Fibroblast of villous mesenchyme (primary cell): ENCODE measurements at regions not wholly inside any gene's neighbourhood (a gene's known extent, or its start where the extent isn't known, plus 50 kb on each side); places are given as distances from the start of the nearest gene placed in this dataset.

Source experiments
- DNase-seq: peaks from one replicate; pipeline ENCODE4 v3.0.0-alpha.2; 2010; ENCODE audit warnings: low read depth
- H3K4me3 ChIP-seq: 2 replicates; pipeline ENCODE4 v1.5.1; 2011; ENCODE audit warnings: low read depth, mild to moderate bottlenecking, low read length
- TF ChIP-seq, protein P1 (sequence below): IDR thresholded peaks from 2 replicates; pipeline ENCODE4 v1.5.1; 2012; ENCODE audit warnings: low read depth, mild to moderate bottlenecking, low read length; ENCODE audit not compliant: insufficient read depth

DNA sequence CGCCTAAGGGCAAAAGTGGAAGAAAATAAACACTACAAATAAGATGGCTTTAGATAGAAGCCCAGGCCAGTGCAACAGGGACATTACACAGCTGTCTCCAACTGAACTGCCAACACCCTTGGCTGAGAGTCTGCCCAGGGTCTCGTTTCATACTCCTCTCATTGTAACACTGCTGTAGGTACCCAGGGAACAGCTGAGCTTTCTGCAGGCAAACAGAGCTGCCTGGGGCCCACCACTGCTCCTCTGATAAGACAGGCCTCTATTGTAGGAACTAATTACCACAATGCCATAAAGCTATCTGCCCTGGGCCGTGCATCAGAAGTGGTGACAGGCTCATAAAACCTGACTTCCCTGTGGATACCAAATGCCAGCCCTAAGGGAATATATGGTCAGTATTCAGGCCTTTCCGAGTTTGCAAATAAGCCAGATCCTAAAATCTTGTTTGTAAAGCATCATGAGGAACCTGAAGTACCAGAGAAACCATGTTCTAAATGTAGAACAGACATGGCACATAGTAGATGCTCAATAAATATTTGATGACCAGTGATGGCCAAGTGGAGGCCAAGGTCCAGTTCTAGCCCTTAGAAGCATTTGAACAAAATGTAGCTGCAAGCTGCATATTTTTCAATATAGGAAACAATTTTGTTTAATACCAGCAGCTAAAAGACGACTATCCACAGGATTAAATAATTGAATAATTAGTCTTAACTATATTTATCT lies 84.3 kb upstream of the NEO1 start:
- DNase-seq, result no peak
- no peak overlapping the region for H3K4me3 ChIP-seq
- TF ChIP-seq, protein P1, sequence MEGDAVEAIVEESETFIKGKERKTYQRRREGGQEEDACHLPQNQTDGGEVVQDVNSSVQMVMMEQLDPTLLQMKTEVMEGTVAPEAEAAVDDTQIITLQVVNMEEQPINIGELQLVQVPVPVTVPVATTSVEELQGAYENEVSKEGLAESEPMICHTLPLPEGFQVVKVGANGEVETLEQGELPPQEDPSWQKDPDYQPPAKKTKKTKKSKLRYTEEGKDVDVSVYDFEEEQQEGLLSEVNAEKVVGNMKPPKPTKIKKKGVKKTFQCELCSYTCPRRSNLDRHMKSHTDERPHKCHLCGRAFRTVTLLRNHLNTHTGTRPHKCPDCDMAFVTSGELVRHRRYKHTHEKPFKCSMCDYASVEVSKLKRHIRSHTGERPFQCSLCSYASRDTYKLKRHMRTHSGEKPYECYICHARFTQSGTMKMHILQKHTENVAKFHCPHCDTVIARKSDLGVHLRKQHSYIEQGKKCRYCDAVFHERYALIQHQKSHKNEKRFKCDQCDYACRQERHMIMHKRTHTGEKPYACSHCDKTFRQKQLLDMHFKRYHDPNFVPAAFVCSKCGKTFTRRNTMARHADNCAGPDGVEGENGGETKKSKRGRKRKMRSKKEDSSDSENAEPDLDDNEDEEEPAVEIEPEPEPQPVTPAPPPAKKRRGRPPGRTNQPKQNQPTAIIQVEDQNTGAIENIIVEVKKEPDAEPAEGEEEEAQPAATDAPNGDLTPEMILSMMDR, result no peak

GRCh38 chr15:72967397-72967796 lies 84.9 kb upstream of the NEO1 start:
- TF ChIP-seq, protein P1, result no peak
- no peak overlapping the region for H3K4me3 ChIP-seq
- DNase-seq, result no peak

DNA sequence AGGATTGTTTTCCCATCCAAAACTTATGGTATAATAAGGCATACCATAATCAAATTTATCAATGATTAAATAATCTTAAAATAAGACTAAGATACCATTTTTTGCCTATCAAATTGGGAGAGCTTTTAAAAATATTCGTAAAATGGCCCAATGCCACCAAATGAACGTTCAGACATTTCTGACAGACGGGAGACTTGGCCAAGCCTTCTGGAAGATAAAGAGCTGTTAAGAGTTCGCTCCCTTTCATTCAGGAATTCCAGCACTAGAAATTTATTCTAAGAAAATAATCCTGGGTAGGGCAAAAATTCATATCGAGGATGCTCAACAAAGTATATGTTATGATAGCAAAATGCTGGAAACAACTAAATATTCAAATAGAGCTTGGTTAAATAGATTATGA lies 85.6 kb upstream of the NEO1 start:
- TF ChIP-seq, protein P1, result no peak
- no peak overlapping the region for H3K4me3 ChIP-seq
- DNase-seq, result no peak

DNA sequence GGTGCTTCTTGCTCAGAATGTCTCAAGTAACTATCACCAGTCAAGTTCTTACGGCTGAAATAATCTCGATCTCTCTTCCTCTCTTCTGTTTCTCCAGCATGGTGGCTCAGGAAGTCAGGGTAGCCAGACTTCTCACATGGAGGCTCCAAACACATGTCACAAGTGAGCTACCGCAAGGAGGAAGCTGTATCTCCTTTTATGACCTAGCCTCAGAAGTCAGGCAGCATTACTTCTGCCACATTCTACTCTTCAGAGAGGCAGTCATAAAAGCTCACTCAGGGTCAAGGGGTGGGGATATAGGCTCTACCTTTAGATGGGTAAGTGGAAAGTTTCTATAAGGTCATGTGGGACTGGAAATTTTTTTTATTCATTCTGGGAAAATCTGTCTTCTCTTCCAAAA lies 86.6 kb upstream of the NEO1 start:
- TF ChIP-seq, protein P1, result no peak
- no peak for DNase-seq
- H3K4me3 ChIP-seq, result no peak overlapping the region

- TF ChIP-seq, protein P1, result no peak
- H3K4me3 ChIP-seq, result no peak overlapping the region
- DNase-seq, result no peak
These were observed 87.7 kb upstream of the NEO1 start for GRCh38 chr15:72964542-72964941.

- H3K4me3 ChIP-seq, result no peak overlapping the region
- DNase-seq, result no peak
- TF ChIP-seq, protein P1, result no peak
These were observed 88.1 kb upstream of the NEO1 start for GRCh38 chr15:72964135-72964534.

DNA sequence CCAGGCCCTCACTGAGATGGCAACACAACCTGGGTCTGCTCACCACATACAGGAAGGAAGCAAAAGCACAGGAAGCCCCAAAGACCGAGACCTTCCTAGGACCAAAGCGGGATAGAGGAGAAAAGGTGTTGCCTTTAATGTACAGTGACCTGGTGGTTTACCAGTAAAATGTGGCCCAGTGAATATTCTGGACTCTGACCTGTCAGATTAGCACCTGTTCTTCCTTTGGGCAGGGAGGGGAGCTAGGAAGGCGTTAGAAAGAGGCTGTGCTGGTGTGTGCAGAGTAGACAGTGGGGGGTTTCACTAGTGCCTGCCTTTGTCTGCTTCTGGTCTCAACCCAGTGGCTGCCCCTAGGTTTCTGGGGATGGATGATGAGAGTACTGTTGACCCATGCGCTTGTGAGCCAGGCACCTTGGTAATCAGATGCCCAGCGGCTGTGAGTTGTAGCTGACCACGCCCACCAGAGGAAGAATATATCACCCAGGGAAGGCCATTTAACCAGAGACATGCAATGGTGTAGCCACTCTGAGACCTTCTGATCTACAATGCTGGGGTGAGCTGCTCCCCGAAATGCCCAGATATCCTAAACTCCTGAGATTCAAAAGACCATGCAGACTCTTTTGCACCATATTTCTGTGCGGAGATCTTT lies 90.1 kb upstream of the NEO1 start:
- TF ChIP-seq, protein P1, result no peak
- no peak overlapping the region for H3K4me3 ChIP-seq
- DNase-seq, result no peak
